Cardiac fibroblast (primary cell): ENCODE measurements at regions not wholly inside any gene's neighbourhood (a gene's known extent, or its start where the extent isn't known, plus 50 kb on each side); places are given as distances from the start of the nearest gene placed in this dataset.

Experiments
- DNase-seq, 2 donors: peaks; one replicate each; pipeline versions ENCODE4 v3.0.0 to v3.0.0-alpha.2; 2010; ENCODE audit warnings: low read depth in 2 of 2
- H3K4me3 ChIP-seq, 2 donors: replicated peaks in 1 of 2; 1 replicate in 1 of 2; 2 replicates in 1 of 2; pipeline ENCODE4 v1.5.1; 2011; ENCODE audit warnings: low read depth in 2 of 2, low read length in 2 of 2, mild to moderate bottlenecking in 2 of 2, moderate library complexity in 1 of 2
- TF ChIP-seq, protein P1 (sequence below): IDR thresholded peaks from one replicate; pipeline ENCODE4 v1.5.1; 2011; ENCODE audit warnings: low read depth, mild to moderate bottlenecking, low read length, inconsistent platforms

DNA sequence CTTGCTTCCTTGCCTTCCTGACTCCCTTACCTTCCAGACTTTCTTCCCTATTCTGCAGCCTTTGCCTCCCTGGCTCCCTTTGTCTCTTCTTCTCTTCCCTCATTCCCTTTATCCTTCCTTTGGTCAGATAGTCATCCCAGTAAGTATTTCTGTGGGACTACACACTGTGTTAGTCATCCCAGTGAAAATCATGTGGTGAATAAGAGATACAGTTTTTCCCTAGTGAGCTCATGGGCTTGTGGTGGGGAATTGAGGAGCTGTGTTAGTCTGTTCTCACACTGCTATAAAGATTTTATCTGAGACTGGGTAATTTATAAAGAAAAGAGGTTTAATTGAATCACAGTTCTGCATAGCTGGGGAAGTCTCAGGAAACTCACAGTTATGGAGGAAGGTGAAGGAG lies 109.8 kb upstream of the EDIL3 start:
- DNase-seq = peak; percentile 56 to 75
- H3K4me3 ChIP-seq = no peak overlapping the region
- TF ChIP-seq, protein P1, sequence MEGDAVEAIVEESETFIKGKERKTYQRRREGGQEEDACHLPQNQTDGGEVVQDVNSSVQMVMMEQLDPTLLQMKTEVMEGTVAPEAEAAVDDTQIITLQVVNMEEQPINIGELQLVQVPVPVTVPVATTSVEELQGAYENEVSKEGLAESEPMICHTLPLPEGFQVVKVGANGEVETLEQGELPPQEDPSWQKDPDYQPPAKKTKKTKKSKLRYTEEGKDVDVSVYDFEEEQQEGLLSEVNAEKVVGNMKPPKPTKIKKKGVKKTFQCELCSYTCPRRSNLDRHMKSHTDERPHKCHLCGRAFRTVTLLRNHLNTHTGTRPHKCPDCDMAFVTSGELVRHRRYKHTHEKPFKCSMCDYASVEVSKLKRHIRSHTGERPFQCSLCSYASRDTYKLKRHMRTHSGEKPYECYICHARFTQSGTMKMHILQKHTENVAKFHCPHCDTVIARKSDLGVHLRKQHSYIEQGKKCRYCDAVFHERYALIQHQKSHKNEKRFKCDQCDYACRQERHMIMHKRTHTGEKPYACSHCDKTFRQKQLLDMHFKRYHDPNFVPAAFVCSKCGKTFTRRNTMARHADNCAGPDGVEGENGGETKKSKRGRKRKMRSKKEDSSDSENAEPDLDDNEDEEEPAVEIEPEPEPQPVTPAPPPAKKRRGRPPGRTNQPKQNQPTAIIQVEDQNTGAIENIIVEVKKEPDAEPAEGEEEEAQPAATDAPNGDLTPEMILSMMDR = no peak

DNA sequence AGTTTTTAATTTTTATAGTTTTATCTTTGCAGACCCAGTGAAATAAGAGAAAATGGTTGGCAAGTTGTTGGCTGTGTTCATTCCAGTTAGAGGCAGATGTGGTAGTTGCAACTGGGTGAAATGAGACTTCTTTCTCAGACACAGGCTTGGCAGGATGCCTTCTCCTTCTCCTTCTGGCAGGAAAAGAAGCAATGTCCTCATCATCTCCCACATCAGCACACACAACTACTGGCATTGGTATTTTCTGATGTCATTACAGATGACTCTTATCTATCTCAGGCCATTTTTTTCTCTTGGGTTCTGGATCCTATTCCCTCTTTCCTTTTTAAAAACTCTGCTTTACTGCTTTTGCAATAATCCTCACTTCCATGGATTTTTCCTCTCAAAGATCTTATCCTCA lies 103.3 kb upstream of the EDIL3 start:
- peak; percentile 86 to 95 for DNase-seq
- H3K4me3 ChIP-seq = no peak overlapping the region
- TF ChIP-seq, protein P1 = no peak

DNA sequence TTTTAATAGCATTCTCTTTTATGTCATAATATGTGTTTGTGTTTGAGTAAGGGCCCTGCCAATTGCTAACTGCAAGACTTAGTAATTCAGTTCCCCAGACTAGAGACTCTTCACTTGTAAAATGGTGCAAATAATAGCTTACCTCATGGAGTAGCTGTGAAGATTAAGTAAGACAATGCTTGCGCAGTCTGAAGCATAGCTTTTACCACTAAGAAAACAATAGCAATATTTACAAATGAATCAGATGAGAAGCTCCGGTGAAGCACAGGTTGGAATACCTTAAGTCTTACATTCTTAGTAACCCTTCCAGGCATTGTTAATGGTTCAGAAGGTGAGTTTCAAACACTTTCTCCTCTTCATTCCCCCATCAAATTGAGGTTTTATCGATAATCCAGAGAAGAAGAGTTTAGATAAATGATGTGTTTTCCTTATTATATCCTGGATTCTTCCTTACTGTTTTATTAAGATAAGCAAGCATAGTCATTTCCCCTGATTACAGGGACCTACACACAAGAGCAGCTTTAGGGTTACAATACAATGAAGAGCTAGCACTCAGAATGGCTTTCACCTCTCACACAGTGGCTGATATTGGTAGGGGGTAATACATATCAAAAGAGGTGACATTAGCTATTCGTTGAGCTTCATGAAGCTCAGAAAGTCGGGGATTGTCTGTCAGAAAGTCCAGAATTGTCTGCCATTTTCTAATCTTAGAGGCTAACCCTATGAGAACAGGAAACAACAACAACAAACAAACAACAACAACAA lies 96.4 kb upstream of the EDIL3 start:
- H3K4me3 ChIP-seq = no peak overlapping the region
- TF ChIP-seq, protein P1 = no peak
- DNase-seq = peak in 1 of 2 donors; percentile 23

DNA sequence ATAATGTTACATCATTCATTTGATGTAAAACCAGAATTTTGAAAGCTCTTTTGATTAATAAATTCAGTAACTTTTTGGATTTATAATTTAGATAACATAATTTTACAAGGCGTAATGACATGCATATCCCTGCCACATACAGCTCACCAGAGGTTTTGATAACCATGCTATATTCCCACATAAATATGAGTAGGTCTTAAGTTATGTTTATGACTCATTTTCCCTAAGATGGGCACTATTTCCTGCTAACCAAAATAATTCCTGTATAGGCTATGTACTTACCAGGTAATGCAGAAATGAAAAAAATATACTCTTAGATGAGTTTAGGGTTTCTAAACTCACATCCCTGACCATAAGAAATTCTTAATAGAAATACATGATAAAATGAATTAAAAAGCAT lies 93.9 kb upstream of the EDIL3 start:
- no peak overlapping the region for H3K4me3 ChIP-seq
- peak; percentile 1 to 21 for DNase-seq
- TF ChIP-seq, protein P1 = no peak

DNA sequence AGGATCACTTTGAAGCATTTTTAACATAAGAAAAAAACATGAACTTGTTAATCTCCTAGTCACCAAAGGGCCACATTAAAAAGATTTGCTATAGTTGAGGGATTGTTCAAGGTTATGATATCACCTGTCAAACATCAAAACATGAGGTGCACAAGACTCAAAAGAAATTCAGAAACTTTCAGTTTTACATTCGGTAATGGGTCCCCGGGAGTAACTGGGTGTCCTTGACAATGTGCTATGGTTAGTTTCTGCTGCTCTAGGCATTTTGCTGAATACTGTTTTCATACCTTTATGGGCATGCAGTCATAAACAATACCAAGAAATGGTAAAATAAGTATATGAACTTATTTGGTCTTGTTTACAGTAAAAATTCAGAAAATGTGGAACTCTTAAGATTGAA lies 92.8 kb upstream of the EDIL3 start:
- H3K4me3 ChIP-seq = no peak overlapping the region
- TF ChIP-seq, protein P1 = no peak
- DNase-seq = no peak

DNA sequence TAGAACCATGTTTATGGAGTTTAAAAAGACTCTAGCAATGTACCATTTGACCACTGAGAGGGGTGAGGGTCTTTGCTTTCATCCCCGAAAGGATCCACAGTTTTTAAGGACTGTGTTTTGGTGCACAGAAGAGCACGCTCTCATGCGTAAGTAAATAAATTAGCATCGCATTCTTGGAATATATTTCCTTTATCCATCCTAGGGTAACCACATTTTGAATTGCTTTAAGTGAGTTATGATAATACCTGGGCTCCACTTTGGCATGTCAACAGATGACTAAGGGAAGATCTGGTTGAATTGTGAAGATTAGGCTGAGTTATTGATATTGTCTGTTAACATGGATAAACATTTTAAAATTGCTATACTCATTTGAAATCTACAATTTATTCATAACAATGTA lies 89.4 kb upstream of the EDIL3 start:
- DNase-seq = no peak
- no peak overlapping the region for H3K4me3 ChIP-seq
- TF ChIP-seq, protein P1 = no peak

DNA sequence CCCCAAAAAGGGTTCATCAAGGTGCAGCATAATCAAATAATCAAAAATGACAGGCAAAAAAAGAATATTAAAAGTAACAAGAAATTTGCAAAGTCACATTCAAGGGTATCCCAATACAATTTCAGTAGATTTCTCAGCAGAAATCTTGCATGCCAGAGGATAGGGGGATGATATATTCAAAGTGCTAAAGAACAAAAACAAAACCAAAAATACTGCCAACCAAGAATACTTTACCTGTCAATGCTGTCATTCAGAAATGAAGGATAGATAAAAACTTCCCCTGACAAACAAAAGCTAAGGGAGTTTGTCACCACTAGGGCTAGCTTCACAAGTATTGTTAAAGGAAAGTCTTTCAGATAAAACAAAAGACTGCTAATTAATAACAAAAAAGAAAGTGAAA lies 68.7 kb upstream of the EDIL3 start:
- TF ChIP-seq, protein P1 = no peak
- DNase-seq = no peak

More for the DNA sequence above, 68.7 kb upstream of the EDIL3 start:
- H3K4me3 ChIP-seq = no peak overlapping the region
